HG03025 (cell line): ENCODE measurements at regions not wholly inside any gene's neighbourhood (a gene's known extent, or its start where the extent isn't known, plus 50 kb on each side); places are given as distances from the start of the nearest gene placed in this dataset.
"Not testable (repeated sequence)": the region's sequence is repeated elsewhere in the genome, so short reads cannot be mapped to it uniquely, and the experiment has no call there.

Experiments
- ATAC-seq: cut with Tn5 transposase; IDR thresholded peaks from one replicate; pipeline ENCODE4 v1.9.1; 2021; ENCODE audit warnings: mild to moderate bottlenecking, moderate library complexity; ENCODE audit not compliant: unreplicated experiment, low FRiP score

GRCh38 chr10:5576780-5577624 lies 52.2 kb downstream of the CALML3 start:
- ATAC-seq, result no peak

- not testable (repeated sequence) for ATAC-seq
These were observed 55.3 kb downstream of the CALML3 start for GRCh38 chr10:5580038-5580428.

GRCh38 chr10:5581670-5582566 lies 57.2 kb downstream of the CALML3 start:
- peak; percentile 38 for ATAC-seq

- no peak for ATAC-seq
These were observed 58.0 kb downstream of the CALML3 start for GRCh38 chr10:5582736-5583135.

GRCh38 chr10:5583525-5584175 lies 58.9 kb downstream of the CALML3 start:
- peak; percentile 44 for ATAC-seq

- peak; percentile 53 for ATAC-seq
These were observed 60.2 kb downstream of the CALML3 start for GRCh38 chr10:5584895-5585516.

GRCh38 chr10:5585517-5586206 lies 60.9 kb downstream of the CALML3 start:
- ATAC-seq, result no peak

GRCh38 chr10:5587151-5588079 lies 62.7 kb downstream of the CALML3 start:
- ATAC-seq, result no peak

GRCh38 chr10:5588080-5588453 lies 63.3 kb downstream of the CALML3 start:
- ATAC-seq, result no peak

GRCh38 chr10:5588603-5589002 lies 63.8 kb downstream of the CALML3 start:
- no peak for ATAC-seq
